ENCODE measurements at regions not wholly inside any gene's neighbourhood (a gene's known extent, or its start where the extent isn't known, plus 50 kb on each side); places are given as distances from the start of the nearest gene placed in this dataset.

GRCh38 chr13:59483501-59484145, 680.1 kb downstream of the DIAPH3 start:
- Histone ChIP-seq H3K4me2 (no peak overlapping the region), H3K27me3 (ENCODE audit: insufficient read depth, low read depth) (no peaks in the 10 kb centered on the region), H3K27ac (no peak overlapping the region), H3K9ac (no peak overlapping the region), H3K79me2 (ENCODE audit: insufficient read depth, low read depth) (no peaks in the 10 kb centered on the region), H4K20me1 (ENCODE audit: insufficient read depth) (no peaks in the 10 kb centered on the region), H3K4me1 (ENCODE audit: low read depth, poor library complexity, severe bottlenecking) (no peaks in the 10 kb centered on the region), H2AFZ (ENCODE audit: low read depth) (no peak overlapping the region), H3K4me3 (IDR thresholded peaks at IDR 0.05; ENCODE audit: insufficient read depth, low read depth, low read length) (no peak overlapping the region), H3K36me3 (ENCODE audit: insufficient read depth) (no peaks in the 10 kb centered on the region)
- TF ChIP-seq, protein P1, sequence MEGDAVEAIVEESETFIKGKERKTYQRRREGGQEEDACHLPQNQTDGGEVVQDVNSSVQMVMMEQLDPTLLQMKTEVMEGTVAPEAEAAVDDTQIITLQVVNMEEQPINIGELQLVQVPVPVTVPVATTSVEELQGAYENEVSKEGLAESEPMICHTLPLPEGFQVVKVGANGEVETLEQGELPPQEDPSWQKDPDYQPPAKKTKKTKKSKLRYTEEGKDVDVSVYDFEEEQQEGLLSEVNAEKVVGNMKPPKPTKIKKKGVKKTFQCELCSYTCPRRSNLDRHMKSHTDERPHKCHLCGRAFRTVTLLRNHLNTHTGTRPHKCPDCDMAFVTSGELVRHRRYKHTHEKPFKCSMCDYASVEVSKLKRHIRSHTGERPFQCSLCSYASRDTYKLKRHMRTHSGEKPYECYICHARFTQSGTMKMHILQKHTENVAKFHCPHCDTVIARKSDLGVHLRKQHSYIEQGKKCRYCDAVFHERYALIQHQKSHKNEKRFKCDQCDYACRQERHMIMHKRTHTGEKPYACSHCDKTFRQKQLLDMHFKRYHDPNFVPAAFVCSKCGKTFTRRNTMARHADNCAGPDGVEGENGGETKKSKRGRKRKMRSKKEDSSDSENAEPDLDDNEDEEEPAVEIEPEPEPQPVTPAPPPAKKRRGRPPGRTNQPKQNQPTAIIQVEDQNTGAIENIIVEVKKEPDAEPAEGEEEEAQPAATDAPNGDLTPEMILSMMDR (conservative IDR thresholded peaks at IDR 0.05; ENCODE audit: low read depth, low read length) = no peak

- no peak overlapping the region for H3K9ac ChIP-seq
- H3K27ac ChIP-seq = no peak overlapping the region
- no peaks in the 10 kb centered on the region for H3K79me2 ChIP-seq (ENCODE audit: insufficient read depth, low read depth)
- H3K4me3 ChIP-seq (IDR thresholded peaks at IDR 0.05; ENCODE audit: insufficient read depth, low read depth, low read length) = no peak overlapping the region
- H3K4me1 ChIP-seq (ENCODE audit: low read depth, poor library complexity, severe bottlenecking) = peaks cover under 1% of the 10 kb centered on the region
- H3K4me2 ChIP-seq = no peak overlapping the region
- H3K27me3 ChIP-seq (ENCODE audit: insufficient read depth, low read depth) = no peaks in the 10 kb centered on the region
- TF ChIP-seq, protein P1 (conservative IDR thresholded peaks at IDR 0.05; ENCODE audit: low read depth, low read length) = no peak
- H2AFZ ChIP-seq (ENCODE audit: low read depth) = no peak overlapping the region
- no peaks in the 10 kb centered on the region for H4K20me1 ChIP-seq (ENCODE audit: insufficient read depth)
- no peaks in the 10 kb centered on the region for H3K36me3 ChIP-seq (ENCODE audit: insufficient read depth)
Measured at GRCh38 chr13:59487883-59488282, 675.8 kb downstream of the DIAPH3 start.

GRCh38 chr13:59488436-59488835, 675.3 kb downstream of the DIAPH3 start:
- H4K20me1 ChIP-seq (ENCODE audit: insufficient read depth) = no peaks in the 10 kb centered on the region
- H3K27me3 ChIP-seq (ENCODE audit: insufficient read depth, low read depth) = no peaks in the 10 kb centered on the region
- H3K27ac ChIP-seq = no peak overlapping the region
- no peaks in the 10 kb centered on the region for H3K36me3 ChIP-seq (ENCODE audit: insufficient read depth)
- no peak overlapping the region for H3K9ac ChIP-seq
- H3K4me2 ChIP-seq = no peak overlapping the region
- no peak overlapping the region for H3K4me3 ChIP-seq (IDR thresholded peaks at IDR 0.05; ENCODE audit: insufficient read depth, low read depth, low read length)
- H2AFZ ChIP-seq (ENCODE audit: low read depth) = no peak overlapping the region
- peaks cover 6% of the 10 kb centered on the region for H3K4me1 ChIP-seq (ENCODE audit: low read depth, poor library complexity, severe bottlenecking)
- H3K79me2 ChIP-seq (ENCODE audit: insufficient read depth, low read depth) = no peaks in the 10 kb centered on the region
- TF ChIP-seq, protein P1 (conservative IDR thresholded peaks at IDR 0.05; ENCODE audit: low read depth, low read length) = no peak

DNA sequence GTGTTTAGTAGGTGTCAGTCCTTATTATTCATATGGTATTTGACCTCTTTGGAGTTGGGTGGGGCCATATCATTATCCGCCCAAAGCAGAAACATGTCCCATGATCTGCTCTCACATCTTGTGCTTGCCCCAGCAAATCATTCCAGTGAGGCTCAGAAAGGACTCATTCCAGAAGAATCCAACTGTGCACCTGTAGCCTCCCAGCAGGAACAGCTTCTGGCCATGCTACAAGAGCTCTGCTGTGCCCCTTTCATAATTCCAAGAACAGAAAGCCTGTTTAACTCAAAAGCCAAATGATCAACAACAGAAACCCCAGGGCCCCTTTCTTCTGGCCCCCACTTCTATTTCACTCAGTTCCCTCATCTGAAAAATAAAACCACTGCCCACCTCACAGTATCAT, 673.1 kb downstream of the DIAPH3 start:
- H3K27me3 ChIP-seq (ENCODE audit: insufficient read depth, low read depth) = no peaks in the 10 kb centered on the region
- H4K20me1 ChIP-seq (ENCODE audit: insufficient read depth) = no peaks in the 10 kb centered on the region
- H3K79me2 ChIP-seq (ENCODE audit: insufficient read depth, low read depth) = no peaks in the 10 kb centered on the region
- H3K4me2 ChIP-seq = no peak overlapping the region
- H3K36me3 ChIP-seq (ENCODE audit: insufficient read depth) = no peaks in the 10 kb centered on the region
- no peak overlapping the region for H2AFZ ChIP-seq (ENCODE audit: low read depth)
- H3K9ac ChIP-seq = no peak overlapping the region
- TF ChIP-seq, protein P1 (conservative IDR thresholded peaks at IDR 0.05; ENCODE audit: low read depth, low read length) = no peak
- no peak overlapping the region for H3K4me3 ChIP-seq (IDR thresholded peaks at IDR 0.05; ENCODE audit: insufficient read depth, low read depth, low read length)
- H3K4me1 ChIP-seq (ENCODE audit: low read depth, poor library complexity, severe bottlenecking) = peaks cover 6% of the 10 kb centered on the region
- H3K27ac ChIP-seq = no peak overlapping the region
